IMR-90 (cell line): ENCODE measurements at regions not wholly inside any gene's neighbourhood (a gene's known extent, or its start where the extent isn't known, plus 50 kb on each side); places are given as distances from the start of the nearest gene placed in this dataset.

Experiments
- MXI1 ChIP-seq: IDR thresholded peaks from 2 replicates; pipeline ENCODE4 v1.6.1; 2012; ENCODE audit warnings: low read depth, mild to moderate bottlenecking, low read length, moderate library complexity, borderline replicate concordance
- TF ChIP-seq, protein P1 (sequence below): conservative IDR thresholded peaks from 2 replicates; pipeline ENCODE4 v1.5.1; 2012; ENCODE audit warnings: mild to moderate bottlenecking, low read depth, low read length, improper control_type of control experiment
- TF ChIP-seq, protein P2 (sequence below): fragments of 150-350 bp; IDR thresholded peaks from 2 replicates; pipeline ENCODE4 v1.6.1; 2017; ENCODE audit warnings: mild to moderate bottlenecking, antibody characterized with exemption, low read length, low read depth

DNA sequence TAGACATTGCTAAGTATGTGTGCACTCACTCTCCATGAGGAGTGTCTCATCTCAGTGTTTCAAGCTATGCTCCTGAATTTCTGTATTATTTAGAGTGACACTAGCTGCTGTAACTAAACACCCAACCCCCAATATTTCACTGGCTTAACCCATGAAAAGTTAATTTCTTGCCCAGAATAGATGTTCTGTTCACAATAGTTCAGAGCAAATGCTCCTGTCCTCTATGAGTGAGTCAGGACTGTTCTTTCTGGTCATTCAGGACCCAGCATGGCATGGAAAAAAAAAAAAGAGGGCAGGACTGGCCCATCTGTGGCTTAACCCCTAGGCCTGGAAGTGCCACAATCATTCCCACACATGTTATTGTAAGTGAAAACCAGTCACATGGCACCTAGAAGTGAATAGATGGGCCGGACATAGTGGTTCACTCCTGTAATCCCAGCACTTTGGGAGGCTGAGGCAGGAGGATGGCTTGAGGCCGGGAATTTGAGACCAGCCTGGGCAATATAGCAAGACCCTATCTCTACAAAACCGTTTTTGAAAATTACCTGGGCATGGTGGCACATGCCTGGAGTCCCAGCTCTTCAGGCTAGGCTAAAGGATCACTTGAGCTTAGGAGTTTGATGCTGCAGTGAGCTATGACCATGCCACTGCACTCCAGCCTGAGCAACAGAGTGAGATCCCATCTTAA lies 663.6 kb downstream of the IRS1 start:
- TF ChIP-seq, protein P1, sequence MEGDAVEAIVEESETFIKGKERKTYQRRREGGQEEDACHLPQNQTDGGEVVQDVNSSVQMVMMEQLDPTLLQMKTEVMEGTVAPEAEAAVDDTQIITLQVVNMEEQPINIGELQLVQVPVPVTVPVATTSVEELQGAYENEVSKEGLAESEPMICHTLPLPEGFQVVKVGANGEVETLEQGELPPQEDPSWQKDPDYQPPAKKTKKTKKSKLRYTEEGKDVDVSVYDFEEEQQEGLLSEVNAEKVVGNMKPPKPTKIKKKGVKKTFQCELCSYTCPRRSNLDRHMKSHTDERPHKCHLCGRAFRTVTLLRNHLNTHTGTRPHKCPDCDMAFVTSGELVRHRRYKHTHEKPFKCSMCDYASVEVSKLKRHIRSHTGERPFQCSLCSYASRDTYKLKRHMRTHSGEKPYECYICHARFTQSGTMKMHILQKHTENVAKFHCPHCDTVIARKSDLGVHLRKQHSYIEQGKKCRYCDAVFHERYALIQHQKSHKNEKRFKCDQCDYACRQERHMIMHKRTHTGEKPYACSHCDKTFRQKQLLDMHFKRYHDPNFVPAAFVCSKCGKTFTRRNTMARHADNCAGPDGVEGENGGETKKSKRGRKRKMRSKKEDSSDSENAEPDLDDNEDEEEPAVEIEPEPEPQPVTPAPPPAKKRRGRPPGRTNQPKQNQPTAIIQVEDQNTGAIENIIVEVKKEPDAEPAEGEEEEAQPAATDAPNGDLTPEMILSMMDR: no peak
- no peak for TF ChIP-seq MXI1
- TF ChIP-seq, protein P2, sequence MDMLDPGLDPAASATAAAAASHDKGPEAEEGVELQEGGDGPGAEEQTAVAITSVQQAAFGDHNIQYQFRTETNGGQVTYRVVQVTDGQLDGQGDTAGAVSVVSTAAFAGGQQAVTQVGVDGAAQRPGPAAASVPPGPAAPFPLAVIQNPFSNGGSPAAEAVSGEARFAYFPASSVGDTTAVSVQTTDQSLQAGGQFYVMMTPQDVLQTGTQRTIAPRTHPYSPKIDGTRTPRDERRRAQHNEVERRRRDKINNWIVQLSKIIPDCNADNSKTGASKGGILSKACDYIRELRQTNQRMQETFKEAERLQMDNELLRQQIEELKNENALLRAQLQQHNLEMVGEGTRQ: no peak
